ENCODE measurements at regions not wholly inside any gene's neighbourhood (a gene's known extent, or its start where the extent isn't known, plus 50 kb on each side); places are given as distances from the start of the nearest gene placed in this dataset.

- DNase-seq (ENCODE audit: extremely low read depth in 1 of 11, low read depth in 9 of 11, low spot score in 4 of 11): no peak
Measured at GRCh38 chr5:89972901-89973300, 436.7 kb downstream of the CETN3 start.

- peak in 1 of 11 donors; percentile 9 for DNase-seq (ENCODE audit: extremely low read depth in 1 of 11, low read depth in 9 of 11, low spot score in 4 of 11)
Measured at GRCh38 chr5:89968958-89969381, 440.6 kb downstream of the CETN3 start.

DNA sequence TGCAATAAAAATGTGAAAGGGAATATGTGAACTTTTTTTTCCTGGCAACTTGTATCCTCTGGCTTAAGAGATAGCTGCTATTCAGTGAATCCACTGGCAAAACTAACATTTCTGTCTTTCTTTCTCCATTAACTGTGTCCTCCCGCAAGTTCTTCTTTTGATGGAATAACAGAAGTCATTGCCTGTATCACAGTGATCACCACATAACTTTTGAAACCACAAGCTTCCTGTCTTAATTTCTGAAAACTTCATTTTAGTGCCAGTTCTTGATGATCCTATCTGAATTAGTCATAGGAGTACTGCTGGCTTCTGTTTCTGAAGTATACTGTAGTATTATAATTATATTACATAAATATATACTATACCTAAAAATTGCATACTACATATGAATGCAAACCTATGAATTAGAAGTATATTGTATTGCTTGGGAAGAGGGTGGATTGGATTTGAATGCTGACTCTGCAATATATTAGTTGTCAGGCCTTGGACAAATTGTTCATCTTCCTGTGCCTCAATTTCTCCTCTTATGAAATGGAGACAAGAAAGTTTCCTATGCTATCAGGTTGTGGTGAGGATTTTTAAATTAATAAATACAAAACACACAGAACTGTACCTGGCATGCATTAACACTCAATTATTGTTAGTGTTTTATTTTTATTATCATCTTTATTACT is 441.6 kb downstream of the CETN3 start:
- DNase-seq (ENCODE audit: extremely low read depth in 1 of 11, low read depth in 9 of 11, low spot score in 4 of 11): no peak

DNA sequence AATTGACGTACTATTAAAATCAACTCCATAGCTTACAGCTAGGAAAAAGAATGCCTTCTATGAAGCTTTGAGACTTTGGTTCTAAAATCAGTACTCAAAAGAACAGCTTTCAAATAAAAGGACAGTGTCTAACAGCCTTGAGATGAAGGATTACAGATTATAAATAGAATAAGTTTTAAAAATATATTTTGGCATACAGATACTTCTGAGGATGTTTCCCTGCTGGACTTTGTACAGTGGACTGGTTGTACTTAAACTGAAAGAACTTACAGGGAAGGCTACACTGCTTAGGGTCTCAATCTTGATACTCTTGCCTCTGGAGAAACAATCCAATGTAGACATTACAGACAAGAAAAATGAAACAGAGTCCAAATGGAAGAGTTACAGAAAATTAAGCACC is 452.7 kb downstream of the CETN3 start:
- DNase-seq (ENCODE audit: extremely low read depth in 1 of 11, low read depth in 9 of 11, low spot score in 4 of 11): no peak

DNA sequence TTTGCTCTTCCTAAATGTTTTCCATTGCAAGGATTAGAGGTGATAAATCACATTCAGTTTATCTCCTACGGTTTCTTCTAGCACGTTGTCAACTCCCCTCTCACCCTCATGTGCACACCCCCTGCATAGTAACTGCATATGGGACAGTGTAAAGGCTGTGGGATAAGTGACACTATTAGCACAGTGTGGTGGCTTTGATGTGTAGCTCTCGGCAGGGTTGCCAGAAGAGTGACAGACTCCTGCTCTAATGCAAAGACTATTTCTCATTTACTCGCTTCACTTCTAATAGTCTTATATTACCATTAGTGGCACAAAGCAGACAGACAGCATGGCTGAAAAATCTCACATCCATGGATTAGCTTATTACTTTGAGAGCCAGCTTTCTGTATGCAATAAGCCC is 454.6 kb downstream of the CETN3 start:
- no peak for DNase-seq (ENCODE audit: extremely low read depth in 1 of 11, low read depth in 9 of 11, low spot score in 4 of 11)

- no peak for DNase-seq (ENCODE audit: extremely low read depth in 1 of 11, low read depth in 9 of 11, low spot score in 4 of 11)
Measured at GRCh38 chr5:89951876-89952275, 457.7 kb downstream of the CETN3 start.

DNA sequence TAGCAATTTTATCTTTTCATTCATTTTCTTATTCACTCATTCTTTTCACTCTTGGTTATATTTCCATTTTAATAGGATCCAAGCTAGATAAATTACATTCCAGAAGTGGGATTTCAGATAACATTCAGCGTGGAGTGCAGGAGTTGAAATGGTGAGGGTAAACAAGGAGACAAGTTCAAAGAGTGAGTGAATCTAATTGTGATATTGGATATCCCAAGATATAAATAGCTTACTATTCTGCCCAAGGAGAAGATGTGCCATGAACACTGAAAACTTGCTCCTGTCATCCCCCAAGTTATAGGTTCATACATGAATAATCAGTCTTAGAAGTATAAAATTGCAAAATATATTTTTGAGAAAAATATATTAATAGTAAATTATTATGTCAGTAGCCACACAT is 459.3 kb downstream of the CETN3 start:
- no peak for DNase-seq (ENCODE audit: extremely low read depth in 1 of 11, low read depth in 9 of 11, low spot score in 4 of 11)

- no peak for DNase-seq (ENCODE audit: extremely low read depth in 1 of 11, low read depth in 9 of 11, low spot score in 4 of 11)
Measured at GRCh38 chr5:89948977-89949376, 460.6 kb downstream of the CETN3 start.

DNA sequence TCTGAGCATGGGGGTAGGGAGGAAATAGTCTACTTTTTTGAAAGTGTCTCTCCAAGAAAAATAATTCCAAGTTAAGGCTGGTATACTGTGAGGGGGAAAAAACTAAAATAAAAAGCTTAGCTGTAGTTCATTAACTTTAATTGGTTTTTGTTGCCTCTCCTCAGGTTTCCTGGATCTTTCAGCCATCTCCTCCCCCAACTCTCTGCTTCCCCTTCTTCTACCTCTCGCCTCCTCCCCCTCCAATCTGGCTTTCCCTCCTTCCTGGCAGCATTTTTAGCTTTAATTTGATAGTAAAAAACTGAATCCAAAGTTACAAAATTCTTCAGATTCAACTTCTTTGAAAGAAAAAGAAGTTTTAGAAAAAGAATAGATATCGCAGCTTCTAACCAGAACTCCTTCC is 462.6 kb downstream of the CETN3 start:
- peak in 3 of 11 donors; percentile 9 to 38 (median 14) for DNase-seq (ENCODE audit: extremely low read depth in 1 of 11, low read depth in 9 of 11, low spot score in 4 of 11)

DNA sequence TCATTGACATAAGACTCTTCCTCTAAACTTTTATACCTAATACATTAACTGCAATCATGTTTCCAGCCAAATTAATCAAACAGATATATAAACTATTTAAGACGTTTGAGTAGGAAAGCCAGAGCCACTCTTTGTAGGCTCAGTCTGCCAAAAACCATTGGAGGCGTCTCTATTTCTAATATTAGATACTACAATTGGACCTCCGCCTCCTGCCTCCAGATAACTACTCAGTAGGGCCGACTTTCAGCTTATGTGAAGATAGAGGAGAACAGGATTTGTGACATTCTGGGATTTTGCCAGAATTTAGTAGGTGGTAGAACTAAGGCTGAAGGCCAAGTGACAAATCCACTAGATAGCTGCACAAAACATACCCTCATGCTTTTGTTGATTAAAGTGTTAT is 463.0 kb downstream of the CETN3 start:
- DNase-seq (ENCODE audit: extremely low read depth in 1 of 11, low read depth in 9 of 11, low spot score in 4 of 11): no peak

- DNase-seq (ENCODE audit: extremely low read depth in 1 of 11, low read depth in 9 of 11, low spot score in 4 of 11): no peak
Measured at GRCh38 chr5:89942171-89942570, 467.4 kb downstream of the CETN3 start.

- DNase-seq (ENCODE audit: extremely low read depth in 1 of 11, low read depth in 9 of 11, low spot score in 4 of 11): no peak
Measured at GRCh38 chr5:89936576-89936975, 473.0 kb downstream of the CETN3 start.

- DNase-seq (ENCODE audit: extremely low read depth in 1 of 11, low read depth in 9 of 11, low spot score in 4 of 11): no peak
Measured at GRCh38 chr5:89934069-89934468, 475.5 kb downstream of the CETN3 start.

DNA sequence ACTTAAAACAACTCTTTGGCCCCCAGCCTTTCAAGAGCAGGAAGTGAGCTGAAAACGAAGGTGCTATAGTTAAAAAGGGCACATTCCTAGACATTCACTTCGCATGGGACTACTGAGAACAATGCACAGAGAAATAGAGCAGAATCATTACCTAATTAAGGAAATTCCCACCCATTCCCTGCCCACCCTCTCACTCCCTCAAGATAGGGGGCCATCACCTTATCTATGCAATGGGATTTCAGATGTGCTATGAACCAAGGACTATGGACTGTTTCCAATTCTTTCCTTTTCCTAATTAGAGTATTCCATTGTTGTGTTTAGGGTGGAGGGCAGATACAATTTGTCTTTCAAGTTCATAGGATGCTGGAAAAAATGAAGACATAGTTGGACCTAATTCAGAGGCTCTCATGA is 476.8 kb downstream of the CETN3 start:
- DNase-seq (ENCODE audit: extremely low read depth in 1 of 11, low read depth in 9 of 11, low spot score in 4 of 11): peak in 1 of 11 donors; percentile 2

GRCh38 chr5:89930591-89931392 is 478.8 kb downstream of the CETN3 start:
- DNase-seq (ENCODE audit: extremely low read depth in 1 of 11, low read depth in 9 of 11, low spot score in 4 of 11): no peak

DNA sequence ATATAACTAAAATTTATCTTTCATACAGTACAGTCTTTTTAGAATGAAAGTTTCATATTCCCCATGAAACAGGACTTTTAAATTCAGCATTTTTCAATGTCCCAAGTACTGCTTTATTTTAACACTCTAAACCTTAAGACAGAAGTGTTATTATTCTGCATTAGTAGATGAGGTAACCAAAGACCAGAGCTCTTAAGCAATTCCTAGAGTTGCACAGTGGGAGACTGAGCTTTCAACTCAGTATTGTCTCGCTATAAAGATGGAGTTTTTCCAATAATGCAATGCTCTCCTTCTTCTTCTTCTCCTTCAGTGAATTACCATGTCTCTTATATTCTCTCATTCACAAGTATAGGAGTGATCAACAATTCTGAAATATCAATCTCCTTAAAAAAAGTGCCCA is 479.7 kb downstream of the CETN3 start:
- DNase-seq (ENCODE audit: extremely low read depth in 1 of 11, low read depth in 9 of 11, low spot score in 4 of 11): no peak

DNA sequence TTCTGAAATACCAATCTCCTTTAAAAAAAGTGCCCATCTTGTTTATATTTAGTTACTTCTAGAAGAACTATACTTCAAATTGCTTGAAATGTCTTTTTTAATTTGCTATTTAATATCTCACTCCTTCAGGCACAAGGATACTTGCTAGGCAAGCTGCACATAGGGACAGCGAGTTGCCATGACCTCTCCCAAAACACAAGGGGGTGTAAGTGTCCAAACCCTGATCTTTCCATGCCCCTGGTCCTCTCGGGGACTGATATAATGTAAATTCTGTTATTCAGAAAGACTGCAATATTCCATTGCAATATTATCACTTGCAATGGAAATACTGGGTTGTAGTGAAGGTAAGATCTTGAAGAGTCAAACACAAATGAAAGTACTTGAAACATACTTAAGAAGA is 480.4 kb downstream of the CETN3 start:
- DNase-seq (ENCODE audit: extremely low read depth in 1 of 11, low read depth in 9 of 11, low spot score in 4 of 11): no peak

DNA sequence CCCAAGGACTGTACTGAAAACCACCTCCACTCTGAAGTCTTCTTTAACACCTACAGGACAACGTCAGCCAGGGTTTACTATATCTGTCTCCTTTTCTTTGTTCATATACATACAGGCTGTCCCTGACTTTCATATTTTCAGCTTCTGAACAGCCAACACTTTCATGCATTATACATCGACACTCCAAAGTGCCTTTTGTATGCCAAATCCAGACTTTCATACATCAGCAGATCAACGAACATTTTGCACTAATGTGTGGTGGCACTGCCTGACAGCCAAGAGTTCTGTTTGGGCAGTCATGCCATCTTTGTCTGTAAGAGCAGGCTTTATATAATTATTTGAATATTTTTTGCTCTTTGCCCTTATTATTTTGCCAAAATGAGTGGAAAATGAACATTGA is 487.4 kb downstream of the CETN3 start:
- DNase-seq (ENCODE audit: extremely low read depth in 1 of 11, low read depth in 9 of 11, low spot score in 4 of 11): no peak

GRCh38 chr5:89917112-89917511 is 492.4 kb downstream of the CETN3 start:
- DNase-seq (ENCODE audit: extremely low read depth in 1 of 11, low read depth in 9 of 11, low spot score in 4 of 11): no peak

GRCh38 chr5:89916131-89916530 is 493.4 kb downstream of the CETN3 start:
- DNase-seq (ENCODE audit: extremely low read depth in 1 of 11, low read depth in 9 of 11, low spot score in 4 of 11): no peak

- no peak for DNase-seq (ENCODE audit: extremely low read depth in 1 of 11, low read depth in 9 of 11, low spot score in 4 of 11)
Measured at GRCh38 chr5:89908876-89909275, 500.7 kb downstream of the CETN3 start.

All from renal cortex interstitium (tissue), 11 donors.